MM.1S (cell line): ENCODE measurements at regions not wholly inside any gene's neighbourhood (a gene's known extent, or its start where the extent isn't known, plus 50 kb on each side); places are given as distances from the start of the nearest gene placed in this dataset.

Experiments
- EZH2 ChIP-seq: fragments of 300-600 bp; sonication (generic); optimal IDR thresholded peaks from 2 replicates; pipeline ENCODE3; 2017; ENCODE audit warnings: low read depth, mild to moderate bottlenecking, antibody characterized with exemption, low read length, mixed read lengths
- EZH2phosphoT487 ChIP-seq: fragments of 300-600 bp; sonication (generic); IDR thresholded peaks from 2 replicates; pipeline ENCODE4 v1.6.1; 2018; ENCODE audit warnings: antibody characterized with exemption, low read length

DNA sequence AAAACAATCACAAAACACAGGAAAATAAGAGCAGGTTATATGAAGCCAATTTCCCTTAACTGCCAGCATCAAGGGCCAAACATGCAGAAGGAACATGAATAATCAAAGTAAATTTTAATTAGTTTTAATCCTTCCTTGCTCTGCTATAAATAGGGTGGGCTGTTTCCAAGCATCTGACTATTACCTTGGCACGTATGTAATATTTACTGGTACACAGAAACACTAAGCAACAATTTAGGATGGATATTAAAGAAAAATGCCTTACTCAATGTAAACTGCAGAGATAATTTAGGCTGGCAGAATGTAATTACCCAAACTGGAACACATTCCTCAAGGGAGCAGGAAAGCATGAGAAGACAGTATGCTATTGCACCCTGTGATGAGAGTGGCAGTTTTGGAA lies 468.2 kb downstream of the TDRD15 start:
- TF ChIP-seq EZH2 (no peak), EZH2phosphoT487 (no peak)
